Epithelial cell of esophagus (primary cell): ENCODE measurements at regions not wholly inside any gene's neighbourhood (a gene's known extent, or its start where the extent isn't known, plus 50 kb on each side); places are given as distances from the start of the nearest gene placed in this dataset.

Experiments
- DNase-seq: peaks from one replicate; pipeline ENCODE4 v3.0.0; 2010; ENCODE audit warnings: low read depth
- H3K4me3 ChIP-seq: 2 replicates; pipeline ENCODE4 v1.5.1; 2011; ENCODE audit warnings: mild to moderate bottlenecking, low read length, control low read depth
- CTCF ChIP-seq: IDR thresholded peaks from 2 replicates; pipeline ENCODE4 v1.5.1; 2011; ENCODE audit warnings: low read depth, mild to moderate bottlenecking, low read length, control low read depth, inconsistent platforms; ENCODE audit not compliant: insufficient read depth; ENCODE audit errors: missing control alignments

- H3K4me3 ChIP-seq: no peak overlapping the region
- TF ChIP-seq CTCF: no peak
- DNase-seq: no peak
Measured at GRCh38 chr3:132230156-132231000, 86.8 kb upstream of the ACP3 start.

- no peak overlapping the region for H3K4me3 ChIP-seq
- no peak for TF ChIP-seq CTCF
- peak; percentile 69 for DNase-seq
Measured at GRCh38 chr3:132231633-132232032, 85.6 kb upstream of the ACP3 start.

GRCh38 chr3:132232231-132232792 lies 84.9 kb upstream of the ACP3 start:
- DNase-seq: no peak
- no peak for TF ChIP-seq CTCF
- no peak overlapping the region for H3K4me3 ChIP-seq

- no peak overlapping the region for H3K4me3 ChIP-seq
- DNase-seq: no peak
- peak; percentile 1 for TF ChIP-seq CTCF
Measured at GRCh38 chr3:132236701-132237651, 80.2 kb upstream of the ACP3 start.

- no peak overlapping the region for H3K4me3 ChIP-seq
- no peak for TF ChIP-seq CTCF
- DNase-seq: no peak
Measured at GRCh38 chr3:132237652-132238032, 79.6 kb upstream of the ACP3 start.

GRCh38 chr3:132239587-132239986 lies 77.6 kb upstream of the ACP3 start:
- no peak for DNase-seq
- TF ChIP-seq CTCF: no peak
- H3K4me3 ChIP-seq: no peak overlapping the region
